HAP-1 (cell line): ENCODE measurements at regions not wholly inside any gene's neighbourhood (a gene's known extent, or its start where the extent isn't known, plus 50 kb on each side); places are given as distances from the start of the nearest gene placed in this dataset.
"Not testable (repeated sequence)": the region's sequence is repeated elsewhere in the genome, so short reads cannot be mapped to it uniquely, and the experiment has no call there.

ENCODE experiments used
- DNase-seq, 2 experiments: peaks; one replicate each; pipeline ENCODE4 v3.0.0-alpha.2; 2016 to 2020; ENCODE audit warnings: low spot score in 2 of 2
- H3K27me3 ChIP-seq: fragments of 250-450 bp; sonication (Bioruptor Pico); 2 replicates; pipeline ENCODE4 v1.5.1; 2020; ENCODE audit warnings: low read depth, mild to moderate bottlenecking, moderate library complexity
- H3K36me3 ChIP-seq: fragments of 250-450 bp; sonication (Bioruptor Pico); replicated peaks from 2 replicates; pipeline ENCODE4 v1.5.1; 2020; ENCODE audit warnings: mild to moderate bottlenecking
- H3K4me1 ChIP-seq: fragments of 250-450 bp; sonication (Bioruptor Pico); 2 replicates; pipeline ENCODE4 v1.5.1; 2020; ENCODE audit warnings: mild to moderate bottlenecking
- H3K4me3 ChIP-seq: fragments of 250-450 bp; sonication (Bioruptor Pico); 2 replicates; pipeline ENCODE4 v1.5.1; 2020; ENCODE audit warnings: mild to moderate bottlenecking, moderate library complexity
- H3K9me3 ChIP-seq: fragments of 250-450 bp; sonication (Bioruptor Pico); 2 replicates; pipeline ENCODE4 v1.5.1; 2020; ENCODE audit warnings: mild to moderate bottlenecking, moderate library complexity
- in situ Hi-C: fragments of 300-500 bp; cut with MboI; formaldehyde crosslinking; loops from 3 replicates; pipeline ENCODE4 v1.14.3; 2020; ENCODE audit warnings: low sequenced_read_pairs, inconsistent platforms, mixed read lengths

- in situ Hi-C loops = no loop called here
- Histone ChIP-seq H3K36me3 (no peaks in the 10 kb centered on the region), H3K4me3 (no peak overlapping the region), H3K9me3 (no peaks in the 10 kb centered on the region), H3K27me3 (no peaks in the 10 kb centered on the region), H3K4me1 (peaks cover 4% of the 10 kb centered on the region; the same call in 1 of the 2 replicates)
- peak in 1 of 2 experiments; percentile 10 for DNase-seq
These were observed 567.2 kb upstream of the NECTIN3 start for GRCh38 chr3:110504401-110504800.

GRCh38 chr3:110504901-110505300 is 566.7 kb upstream of the NECTIN3 start:
- Histone ChIP-seq H3K36me3 (no peaks in the 10 kb centered on the region), H3K4me3 (no peak overlapping the region), H3K9me3 (no peaks in the 10 kb centered on the region), H3K27me3 (no peaks in the 10 kb centered on the region), H3K4me1 (peaks cover 4% of the 10 kb centered on the region; the same call in 1 of the 2 replicates)
- in situ Hi-C loops = no loop called here
- no peak for DNase-seq

GRCh38 chr3:110506890-110507289 is 564.7 kb upstream of the NECTIN3 start:
- H3K4me3 ChIP-seq = no peak overlapping the region
- H3K9me3 ChIP-seq = no peaks in the 10 kb centered on the region
- no peak for DNase-seq
- H3K27me3 ChIP-seq = no peaks in the 10 kb centered on the region
- no peaks in the 10 kb centered on the region for H3K36me3 ChIP-seq
- H3K4me1 ChIP-seq = peaks cover 4% of the 10 kb centered on the region; the same call in 1 of the 2 replicates
- in situ Hi-C loops = no loop called here

- H3K4me3 ChIP-seq, H3K27me3 ChIP-seq, H3K4me1 ChIP-seq, H3K9me3 ChIP-seq, in situ Hi-C loops, DNase-seq, H3K36me3 ChIP-seq: not testable (repeated sequence)
These were observed 564.0 kb upstream of the NECTIN3 start for GRCh38 chr3:110507570-110507969.

- in situ Hi-C loops = no loop called here
- Histone ChIP-seq H3K4me1 (no peaks in the 10 kb centered on the region), H3K36me3 (no peaks in the 10 kb centered on the region)
These were observed 558.7 kb upstream of the NECTIN3 start for GRCh38 chr3:110512961-110513360.

GRCh38 chr3:110518031-110518430 is 553.6 kb upstream of the NECTIN3 start:
- Histone ChIP-seq H3K4me1 (no peaks in the 10 kb centered on the region), H3K27me3 (no peaks in the 10 kb centered on the region), H3K9me3 (no peaks in the 10 kb centered on the region), H3K4me3 (no peak overlapping the region), H3K36me3 (no peaks in the 10 kb centered on the region)
- in situ Hi-C loops = no loop called here
- DNase-seq = no peak

More at GRCh38 chr3:110512961-110513360, 558.7 kb upstream of the NECTIN3 start:
- no peak for DNase-seq
- H3K27me3 ChIP-seq = no peaks in the 10 kb centered on the region
- H3K4me3 ChIP-seq = no peak overlapping the region
- H3K9me3 ChIP-seq = no peaks in the 10 kb centered on the region

- Histone ChIP-seq H3K27me3 (no peaks in the 10 kb centered on the region), H3K4me1 (no peaks in the 10 kb centered on the region), H3K4me3 (no peak overlapping the region), H3K9me3 (no peaks in the 10 kb centered on the region), H3K36me3 (no peaks in the 10 kb centered on the region)
- no peak for DNase-seq
- in situ Hi-C loops = no loop called here
These were observed 552.5 kb upstream of the NECTIN3 start for GRCh38 chr3:110519071-110519470.

- H3K36me3 ChIP-seq = no peaks in the 10 kb centered on the region
- H3K4me3 ChIP-seq = no peak overlapping the region
- no peaks in the 10 kb centered on the region for H3K9me3 ChIP-seq
- H3K4me1 ChIP-seq = peaks cover 2% of the 10 kb centered on the region
- in situ Hi-C loops = no loop called here
- no peak for DNase-seq
- H3K27me3 ChIP-seq = no peaks in the 10 kb centered on the region
These were observed 550.6 kb upstream of the NECTIN3 start for GRCh38 chr3:110521019-110521418.

- H3K36me3 ChIP-seq, in situ Hi-C loops, H3K4me3 ChIP-seq, H3K9me3 ChIP-seq, DNase-seq, H3K27me3 ChIP-seq: not testable (repeated sequence)
- H3K4me1 ChIP-seq = peaks cover 26% of the 10 kb centered on the region
These were observed 546.0 kb upstream of the NECTIN3 start for GRCh38 chr3:110525558-110526064.

- no peaks in the 10 kb centered on the region for H3K27me3 ChIP-seq
- no peak overlapping the region for H3K4me3 ChIP-seq
- H3K4me1 ChIP-seq = peaks cover 26% of the 10 kb centered on the region
- H3K9me3 ChIP-seq = no peaks in the 10 kb centered on the region
- no peaks in the 10 kb centered on the region for H3K36me3 ChIP-seq
- in situ Hi-C loops = no loop called here
- peak; percentile 79 to 99 for DNase-seq
These were observed 544.6 kb upstream of the NECTIN3 start for GRCh38 chr3:110526777-110527727.

GRCh38 chr3:110528305-110529121 is 543.1 kb upstream of the NECTIN3 start:
- DNase-seq = peak; percentile 20 to 61
- Histone ChIP-seq H3K9me3 (no peaks in the 10 kb centered on the region), H3K4me3 (no peak overlapping the region), H3K27me3 (no peaks in the 10 kb centered on the region), H3K4me1 (peaks cover 26% of the 10 kb centered on the region), H3K36me3 (no peaks in the 10 kb centered on the region)
- in situ Hi-C loops = no loop called here

GRCh38 chr3:110530902-110531301 is 540.7 kb upstream of the NECTIN3 start:
- H3K36me3 ChIP-seq = no peaks in the 10 kb centered on the region
- H3K4me1 ChIP-seq = peaks cover 26% of the 10 kb centered on the region
- H3K27me3 ChIP-seq = no peaks in the 10 kb centered on the region
- in situ Hi-C loops = no loop called here
- H3K4me3 ChIP-seq = no peak overlapping the region
- H3K9me3 ChIP-seq = no peaks in the 10 kb centered on the region
- no peak for DNase-seq

- DNase-seq = no peak
- no peaks in the 10 kb centered on the region for H3K36me3 ChIP-seq
- no peaks in the 10 kb centered on the region for H3K9me3 ChIP-seq
- H3K4me1 ChIP-seq = peaks cover 9% of the 10 kb centered on the region
- H3K4me3 ChIP-seq = no peak overlapping the region
- in situ Hi-C loops = no loop called here
- no peaks in the 10 kb centered on the region for H3K27me3 ChIP-seq
These were observed 538.5 kb upstream of the NECTIN3 start for GRCh38 chr3:110533089-110533488.
